ENCODE measurements at regions not wholly inside any gene's neighbourhood (a gene's known extent, or its start where the extent isn't known, plus 50 kb on each side); places are given as distances from the start of the nearest gene placed in this dataset.

GRCh38 chr6:113645986-113646385 is 211.2 kb upstream of the MARCKS start:
- TF ChIP-seq REST (IDR thresholded peaks at IDR 0.05; ENCODE audit: insufficient read depth in 1 of 2, low read depth in 2 of 2, low read length in 2 of 2) (no peak), POLR2AphosphoS5 (IDR thresholded peaks at IDR 0.05; ENCODE audit: low read depth, low read length) (no peak), TAF1 (IDR thresholded peaks at IDR 0.05; ENCODE audit: borderline replicate concordance, insufficient read depth, low read length) (no peak), FOXP2 (optimal IDR thresholded peaks at IDR 0.05; ENCODE audit: borderline replicate concordance, extremely low read depth, extremely low read length, insufficient read depth) (no peak), SIN3A (IDR thresholded peaks at IDR 0.05; ENCODE audit: borderline replicate concordance, insufficient read depth, low read length) (no peak)

DNA sequence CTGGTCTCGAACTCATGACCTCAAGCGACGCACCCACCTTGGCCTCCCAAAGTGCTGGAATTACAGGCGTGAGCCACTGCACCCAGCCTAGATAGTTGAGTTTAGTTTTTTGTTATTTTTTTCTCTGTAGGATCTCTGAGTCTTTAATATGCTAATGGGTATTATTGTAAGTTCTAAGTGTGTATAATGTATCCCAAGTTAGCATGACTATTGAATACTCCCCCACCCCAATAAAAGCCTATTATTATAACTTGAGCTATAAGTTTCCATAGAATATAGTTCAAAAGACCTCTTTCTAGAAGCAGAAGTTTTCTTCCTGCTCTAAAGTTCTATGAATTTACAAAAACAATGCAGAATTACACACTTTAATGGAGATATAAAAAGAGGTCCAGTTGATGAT is 210.4 kb upstream of the MARCKS start:
- TF ChIP-seq FOXP2 (optimal IDR thresholded peaks at IDR 0.05; ENCODE audit: borderline replicate concordance, extremely low read depth, extremely low read length, insufficient read depth): no peak
- no peak for TF ChIP-seq TAF1 (IDR thresholded peaks at IDR 0.05; ENCODE audit: borderline replicate concordance, insufficient read depth, low read length)
- TF ChIP-seq REST (IDR thresholded peaks at IDR 0.05; ENCODE audit: insufficient read depth in 1 of 2, low read depth in 2 of 2, low read length in 2 of 2): no peak
- no peak for TF ChIP-seq SIN3A (IDR thresholded peaks at IDR 0.05; ENCODE audit: borderline replicate concordance, insufficient read depth, low read length)
- no peak for TF ChIP-seq POLR2AphosphoS5 (IDR thresholded peaks at IDR 0.05; ENCODE audit: low read depth, low read length)

- TF ChIP-seq TAF1 (IDR thresholded peaks at IDR 0.05; ENCODE audit: borderline replicate concordance, insufficient read depth, low read length) (no peak), POLR2AphosphoS5 (IDR thresholded peaks at IDR 0.05; ENCODE audit: low read depth, low read length) (no peak), REST (IDR thresholded peaks at IDR 0.05; ENCODE audit: insufficient read depth in 1 of 2, low read depth in 2 of 2, low read length in 2 of 2) (no peak), FOXP2 (optimal IDR thresholded peaks at IDR 0.05; ENCODE audit: borderline replicate concordance, extremely low read depth, extremely low read length, insufficient read depth) (no peak), SIN3A (IDR thresholded peaks at IDR 0.05; ENCODE audit: borderline replicate concordance, insufficient read depth, low read length) (no peak)
Observed at GRCh38 chr6:113647143-113647889, 209.8 kb upstream of the MARCKS start.

- TF ChIP-seq TAF1 (IDR thresholded peaks at IDR 0.05; ENCODE audit: borderline replicate concordance, insufficient read depth, low read length) (no peak), FOXP2 (optimal IDR thresholded peaks at IDR 0.05; ENCODE audit: borderline replicate concordance, extremely low read depth, extremely low read length, insufficient read depth) (no peak), REST (IDR thresholded peaks at IDR 0.05; ENCODE audit: insufficient read depth in 1 of 2, low read depth in 2 of 2, low read length in 2 of 2) (no peak), POLR2AphosphoS5 (IDR thresholded peaks at IDR 0.05; ENCODE audit: low read depth, low read length) (no peak), SIN3A (IDR thresholded peaks at IDR 0.05; ENCODE audit: borderline replicate concordance, insufficient read depth, low read length) (no peak)
Observed at GRCh38 chr6:113648698-113649097, 208.4 kb upstream of the MARCKS start.
